GM12878 (cell line): ENCODE measurements at regions not wholly inside any gene's neighbourhood (a gene's known extent, or its start where the extent isn't known, plus 50 kb on each side); places are given as distances from the start of the nearest gene placed in this dataset.

Source experiments
- ATAC-seq: fragments of 200-7000 bp; cut with Tn5 transposase; 3 replicates; pipeline ENCODE4 v1.9.1; 2020; ENCODE audit warnings: mild to moderate bottlenecking, moderate library complexity
- BruUV-seq: library from RNA; stranded (reverse); fragments of 400-500 nt; replicated peaks from 2 replicates; lab custom pipeline; 2021; lab: Mats Ljungman, UMichigan
- CTCF ChIA-PET: fragments of 300-600 bp; sonication (Branson Sonifier 250); formaldehyde crosslinking; extraction: SDS; loops from one replicate; lab custom pipeline; 2021; ENCODE audit warnings: inconsistent platforms; lab: Yijun Ruan, JAX
- POLR2A ChIA-PET: fragments of 350-600 bp; formaldehyde crosslinking; extraction: SDS; loops from one replicate; lab custom pipeline; 2021; ENCODE audit warnings: inconsistent platforms; lab: Charles Lee
- RAD21 ChIA-PET: fragments of 300-600 bp; sonication (Branson Sonifier 250); formaldehyde crosslinking; loops from one replicate; lab custom pipeline; 2023; ENCODE audit warnings: antibody characterized with exemption; ENCODE audit not compliant: unreplicated experiment; lab: Charles Lee
- SMC1A ChIA-PET: fragments of 300-600 bp; sonication (Branson Sonifier 250); formaldehyde crosslinking; loops from one replicate; lab custom pipeline; 2023; ENCODE audit not compliant: unreplicated experiment, uncharacterized antibody; lab: Charles Lee
- DNase-seq: peaks from one replicate; pipeline ENCODE4 v3.0.0-alpha.2; 2011; ENCODE audit warnings: low read depth, low spot score
- FAIRE-seq: peaks from 3 replicates; lab custom pipeline; 2011; peaks lifted over from hg19 to GRCh38; lab: Jason Lieb, UNC
- H2AFZ ChIP-seq: 2 replicates; pipeline ENCODE4 v1.6.0; 2011; ENCODE audit warnings: low read depth, low read length, control low read depth; ENCODE audit not compliant: control insufficient read depth
- H3K27ac ChIP-seq: 2 replicates; pipeline ENCODE4 v1.5.1; 2011; ENCODE audit warnings: control low read depth; ENCODE audit not compliant: control insufficient read depth, insufficient read depth
- H3K27me3 ChIP-seq, 2 experiments: replicated peaks in 1 of 2; 2 replicates each; pipeline versions ENCODE4 v1.6.0 to v1.6.1; 2011; ENCODE audit warnings: low read length in 1 of 2; ENCODE audit not compliant: control insufficient read depth in 2 of 2, insufficient read depth in 2 of 2
- H3K36me3 ChIP-seq, 2 experiments: 2 replicates each; pipeline ENCODE4 v1.5.1; 2011; ENCODE audit warnings: low read length in 1 of 2; ENCODE audit not compliant: control insufficient read depth in 2 of 2, insufficient read depth in 2 of 2
- H3K4me1 ChIP-seq: 2 replicates; pipeline ENCODE4 v1.6.1; 2011; ENCODE audit warnings: mild to moderate bottlenecking, low read length, moderate library complexity, mixed read lengths; ENCODE audit not compliant: control insufficient read depth, insufficient read depth
- H3K4me2 ChIP-seq: 2 replicates; pipeline ENCODE4 v1.6.0; 2011; ENCODE audit warnings: control low read depth; ENCODE audit not compliant: control insufficient read depth, insufficient read depth
- H3K4me3 ChIP-seq: fragments of 200-600 bp; sonication (generic); 2 replicates; pipeline ENCODE4 v1.5.1; 2016
- H3K79me2 ChIP-seq: 2 replicates; pipeline ENCODE4 v1.6.0; 2011; ENCODE audit warnings: low read length; ENCODE audit not compliant: control insufficient read depth, insufficient read depth
- H3K9ac ChIP-seq: 2 replicates; pipeline ENCODE4 v1.8.0; 2011; ENCODE audit warnings: low read length, control low read depth, mixed read lengths; ENCODE audit not compliant: control insufficient read depth, insufficient read depth
- H3K9me3 ChIP-seq: replicated peaks from 3 replicates; pipeline ENCODE4 v1.5.1; 2011; ENCODE audit warnings: mild to moderate bottlenecking, low read length; ENCODE audit not compliant: control insufficient read depth, insufficient read depth
- H4K20me1 ChIP-seq: 2 replicates; pipeline ENCODE4 v1.6.0; 2011; ENCODE audit not compliant: control insufficient read depth, insufficient read depth
- BACH1 ChIP-seq: fragments of 450-650 bp; IDR thresholded peaks from 2 replicates; pipeline ENCODE4 v1.6.1; 2017; ENCODE audit warnings: mild to moderate bottlenecking, borderline replicate concordance
- E4F1 ChIP-seq: fragments of 450-650 bp; IDR thresholded peaks from 2 replicates; pipeline ENCODE4 v1.6.1; 2018; ENCODE audit warnings: borderline replicate concordance, mild to moderate bottlenecking; ENCODE audit not compliant: partially characterized antibody
- HDAC6 ChIP-seq: fragments of 200-600 bp; sonication (generic); IDR thresholded peaks from one replicate; pipeline ENCODE4 v1.8.0; 2017; ENCODE audit warnings: antibody characterized with exemption; ENCODE audit not compliant: unreplicated experiment
- KLF5 ChIP-seq: fragments of 450-650 bp; IDR thresholded peaks from 2 replicates; pipeline ENCODE4 v1.6.1; 2014; ENCODE audit warnings: mild to moderate bottlenecking; ENCODE audit not compliant: partially characterized antibody
- MEF2B ChIP-seq: fragments of 450-650 bp; IDR thresholded peaks from 2 replicates; pipeline ENCODE4 v1.6.1; 2018; ENCODE audit warnings: mild to moderate bottlenecking, moderate library complexity; ENCODE audit not compliant: partially characterized antibody, poor library complexity, severe bottlenecking
- MTA2 ChIP-seq: fragments of 450-650 bp; IDR thresholded peaks from 2 replicates; pipeline ENCODE4 v1.6.1; 2016; ENCODE audit warnings: low read depth, mild to moderate bottlenecking, moderate library complexity
- MXI1 ChIP-seq: fragments of 150-350 bp; IDR thresholded peaks from 2 replicates; pipeline ENCODE4 v1.6.1; 2011; ENCODE audit warnings: low read depth, mild to moderate bottlenecking, inconsistent platforms, low read length, improper control_type of control experiment
- NKRF ChIP-seq: fragments of 450-650 bp; conservative IDR thresholded peaks from 2 replicates; pipeline ENCODE4 v1.6.1; 2017; ENCODE audit warnings: mild to moderate bottlenecking, moderate library complexity
- PKNOX1 ChIP-seq: fragments of 450-650 bp; IDR thresholded peaks from 2 replicates; pipeline ENCODE4 v1.6.1; 2016; ENCODE audit warnings: mild to moderate bottlenecking
- RBBP5 ChIP-seq: fragments of 200-600 bp; sonication (generic); conservative IDR thresholded peaks from 2 replicates; pipeline ENCODE4 v1.6.1; 2016
- SMARCA5 ChIP-seq: fragments of 450-650 bp; IDR thresholded peaks from 2 replicates; pipeline ENCODE4 v1.6.1; 2017; ENCODE audit warnings: mild to moderate bottlenecking
- TCF12 ChIP-seq: IDR thresholded peaks from 2 replicates; pipeline ENCODE4 v1.6.1; 2011; ENCODE audit warnings: low read depth, mild to moderate bottlenecking, low read length
- WGBS: methylation state at CpG from one replicate; pipeline ENCODE4 v1.1.6; 2016; ENCODE audit warnings: low lambda C conversion rate; ENCODE audit not compliant: insufficient replicate concordance, insufficient coverage; ENCODE audit errors: missing lambda C conversion rate; 5-methylcytosine and 5-hydroxymethylcytosine counted together
- in situ Hi-C: fragments of 300-500 bp; cut with MboI; formaldehyde crosslinking; loops from 9 replicates; pipeline ENCODE4 v1.14.3; 2018; ENCODE audit warnings: mixed read lengths
- intact Hi-C: fragments of 100-400 bp; cut with micrococcal nuclease; formaldehyde crosslinking; loops from one replicate; pipeline ENCODE4 v1.14.2; 2022; ENCODE audit not compliant: unreplicated experiment
- TF ChIP-seq, protein P1 (sequence below): fragments of 450-650 bp; IDR thresholded peaks from 2 replicates; pipeline ENCODE4 v1.6.1; 2016; ENCODE audit warnings: mild to moderate bottlenecking
- TF ChIP-seq, protein P2 (sequence below): fragments of 450-650 bp; IDR thresholded peaks from 2 replicates; pipeline ENCODE4 v1.6.1; 2014; ENCODE audit warnings: mild to moderate bottlenecking

GRCh38 chr4:37522996-37523395 lies 163.2 kb downstream of the RELL1 start:
- RAD21 ChIA-PET = no interaction called here
- no peaks in the 10 kb centered on the region for H3K36me3 ChIP-seq

More at GRCh38 chr4:37522996-37523395, 163.2 kb downstream of the RELL1 start:
- TF ChIP-seq HDAC6 (no peak), MXI1 (no peak), SMARCA5 (no peak), MEF2B (no peak), BACH1 (no peak), NKRF (no peak), KLF5 (no peak), RBBP5 (no peak), PKNOX1 (no peak), MTA2 (no peak), TCF12 (no peak), E4F1 (no peak)
- TF ChIP-seq, protein P1, sequence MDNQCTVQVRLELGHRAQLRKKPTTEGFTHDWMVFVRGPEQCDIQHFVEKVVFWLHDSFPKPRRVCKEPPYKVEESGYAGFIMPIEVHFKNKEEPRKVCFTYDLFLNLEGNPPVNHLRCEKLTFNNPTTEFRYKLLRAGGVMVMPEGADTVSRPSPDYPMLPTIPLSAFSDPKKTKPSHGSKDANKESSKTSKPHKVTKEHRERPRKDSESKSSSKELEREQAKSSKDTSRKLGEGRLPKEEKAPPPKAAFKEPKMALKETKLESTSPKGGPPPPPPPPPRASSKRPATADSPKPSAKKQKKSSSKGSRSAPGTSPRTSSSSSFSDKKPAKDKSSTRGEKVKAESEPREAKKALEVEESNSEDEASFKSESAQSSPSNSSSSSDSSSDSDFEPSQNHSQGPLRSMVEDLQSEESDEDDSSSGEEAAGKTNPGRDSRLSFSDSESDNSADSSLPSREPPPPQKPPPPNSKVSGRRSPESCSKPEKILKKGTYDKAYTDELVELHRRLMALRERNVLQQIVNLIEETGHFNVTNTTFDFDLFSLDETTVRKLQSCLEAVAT = no peak
- TF ChIP-seq, protein P2, sequence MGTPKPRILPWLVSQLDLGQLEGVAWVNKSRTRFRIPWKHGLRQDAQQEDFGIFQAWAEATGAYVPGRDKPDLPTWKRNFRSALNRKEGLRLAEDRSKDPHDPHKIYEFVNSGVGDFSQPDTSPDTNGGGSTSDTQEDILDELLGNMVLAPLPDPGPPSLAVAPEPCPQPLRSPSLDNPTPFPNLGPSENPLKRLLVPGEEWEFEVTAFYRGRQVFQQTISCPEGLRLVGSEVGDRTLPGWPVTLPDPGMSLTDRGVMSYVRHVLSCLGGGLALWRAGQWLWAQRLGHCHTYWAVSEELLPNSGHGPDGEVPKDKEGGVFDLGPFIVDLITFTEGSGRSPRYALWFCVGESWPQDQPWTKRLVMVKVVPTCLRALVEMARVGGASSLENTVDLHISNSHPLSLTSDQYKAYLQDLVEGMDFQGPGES = no peak
- TF ChIP-seq, all 136 proteins: peak for 0
- in situ Hi-C loops (no loop called here), intact Hi-C loops (no loop called here)
- ChIA-PET CTCF (no interaction called here), SMC1A (interaction anchor here (0.7 kb wide), 1 partner anchor 51 kb away, joined by 4 read pairs; no protein-coding TSS in a partner anchor), POLR2A (interaction anchor here (0.6 kb wide), 1 partner anchor 11 kb away, joined by 3 read pairs; no protein-coding TSS in a partner anchor)
- ATAC-seq (no peak), FAIRE-seq (no peak), DNase-seq (no peak)
- no peak overlapping the region for H3K4me2 ChIP-seq
- no peak overlapping the region for H3K9ac ChIP-seq
- H3K79me2 ChIP-seq = no peaks in the 10 kb centered on the region
- H2AFZ ChIP-seq = no peak overlapping the region
- H3K27ac ChIP-seq = no peak overlapping the region
- no TSS peak for BruUV-seq
- WGBS = 0% methylated on average over 1 of the region's 1 CpG
- no peaks in the 10 kb centered on the region for H3K4me1 ChIP-seq
- no peaks in the 10 kb centered on the region for H3K9me3 ChIP-seq
- no peaks in the 10 kb centered on the region for H3K27me3 ChIP-seq
- no peaks in the 10 kb centered on the region for H4K20me1 ChIP-seq
- H3K4me3 ChIP-seq = no peak overlapping the region
